IMR-90 (cell line): ENCODE measurements at regions not wholly inside any gene's neighbourhood (a gene's known extent, or its start where the extent isn't known, plus 50 kb on each side); places are given as distances from the start of the nearest gene placed in this dataset.

ENCODE experiments used
- ATAC-seq: fragments of 200-7000 bp; cut with Tn5 transposase; 2 replicates; pipeline ENCODE4 v1.9.1; 2020; ENCODE audit warnings: low read depth, mild to moderate bottlenecking, moderate library complexity
- BruUV-seq: library from RNA; stranded (reverse); fragments of 400-500 nt; replicated peaks from 2 replicates; lab custom pipeline; 2021; lab: Mats Ljungman, UMichigan
- CTCF ChIA-PET: fragments of 300-600 bp; formaldehyde crosslinking; extraction: SDS; loops from one replicate; lab custom pipeline; 2021; ENCODE audit warnings: antibody characterized with exemption; lab: Yijun Ruan, JAX
- POLR2A ChIA-PET: fragments of 300-600 bp; sonication (Branson Sonifier 250); formaldehyde crosslinking; loops from one replicate; lab custom pipeline; 2022; ENCODE audit warnings: antibody characterized with exemption; ENCODE audit not compliant: unreplicated experiment; lab: Charles Lee
- DNase-seq: peaks from one replicate; pipeline ENCODE4 v3.0.0; 2013
- H2AFZ ChIP-seq: replicated peaks from 2 replicates; pipeline ENCODE3; 2013; ENCODE audit warnings: low read length, mild to moderate bottlenecking; ENCODE audit not compliant: poor library complexity
- H2AK5ac ChIP-seq: 2 replicates; pipeline ENCODE4 v1.6.1; 2013; ENCODE audit warnings: low read depth, low read length, inconsistent platforms
- H2AK9ac ChIP-seq: replicated peaks from 2 replicates; pipeline ENCODE3; 2013; ENCODE audit warnings: mild to moderate bottlenecking, low read depth, low read length, moderate library complexity; ENCODE audit not compliant: poor library complexity
- H2BK120ac ChIP-seq: 2 replicates; pipeline ENCODE4 v1.6.1; 2013; ENCODE audit warnings: low read depth, low read length, inconsistent platforms
- H2BK15ac ChIP-seq: 3 replicates; pipeline ENCODE4 v1.6.1; 2013; ENCODE audit warnings: low read depth, low read length, inconsistent platforms
- H2BK20ac ChIP-seq: 2 replicates; pipeline ENCODE4 v1.6.1; 2013; ENCODE audit warnings: low read depth, mild to moderate bottlenecking, inconsistent platforms, low read length, moderate library complexity
- H2BK5ac ChIP-seq: 2 replicates; pipeline ENCODE4 v1.6.1; 2013; ENCODE audit warnings: mild to moderate bottlenecking, low read depth, low read length, inconsistent platforms; ENCODE audit not compliant: poor library complexity, severe bottlenecking
- H3K14ac ChIP-seq: replicated peaks from 2 replicates; pipeline ENCODE4 v1.6.1; 2013; ENCODE audit warnings: low read depth, low read length, inconsistent platforms
- H3K18ac ChIP-seq: 2 replicates; pipeline ENCODE4 v1.6.1; 2013; ENCODE audit warnings: low read depth, low read length, control low read depth
- H3K23ac ChIP-seq: 2 replicates; pipeline ENCODE4 v1.6.1; 2013; ENCODE audit warnings: low read depth, low read length, inconsistent platforms
- H3K27ac ChIP-seq: 2 replicates; pipeline ENCODE4 v1.5.1; 2013; ENCODE audit warnings: mild to moderate bottlenecking, control low read depth, low read length; ENCODE audit not compliant: insufficient read depth
- H3K27me3 ChIP-seq: 2 replicates; pipeline ENCODE4 v1.6.1; 2013; ENCODE audit warnings: low read length; ENCODE audit not compliant: control insufficient read depth, insufficient read depth
- H3K36me3 ChIP-seq: 2 replicates; pipeline ENCODE4 v1.6.1; 2013; ENCODE audit warnings: low read length, mixed read lengths; ENCODE audit not compliant: control insufficient read depth, insufficient read depth
- H3K4ac ChIP-seq: 2 replicates; pipeline ENCODE4 v1.6.1; 2013; ENCODE audit warnings: low read depth, low read length, inconsistent platforms
- H3K4me1 ChIP-seq: 2 replicates; pipeline ENCODE4 v1.6.1; 2013; ENCODE audit warnings: low read length, mixed read lengths; ENCODE audit not compliant: control insufficient read depth, insufficient read depth
- H3K4me2 ChIP-seq: 2 replicates; pipeline ENCODE4 v1.6.1; 2013; ENCODE audit warnings: low read depth, mild to moderate bottlenecking, control low read depth, low read length, moderate library complexity
- H3K4me3 ChIP-seq: 2 replicates; pipeline ENCODE4 v1.5.1; 2013; ENCODE audit warnings: low read depth, mild to moderate bottlenecking, control low read depth, low read length, moderate library complexity; ENCODE audit not compliant: insufficient read depth
- H3K56ac ChIP-seq: 2 replicates; pipeline ENCODE4 v1.6.1; 2013; ENCODE audit warnings: low read length, inconsistent platforms; ENCODE audit not compliant: insufficient read depth; ENCODE audit errors: extremely low read depth
- H3K79me1 ChIP-seq, 2 experiments: 2 replicates each; pipeline ENCODE4 v1.6.1; 2013; ENCODE audit warnings: low read length in 2 of 2, inconsistent platforms in 1 of 2, low read depth in 1 of 2
- H3K9ac ChIP-seq: 2 replicates; pipeline ENCODE4 v1.6.1; 2013; ENCODE audit warnings: low read depth, low read length, control low read depth
- H3K9me1 ChIP-seq: 2 replicates; pipeline ENCODE4 v1.6.1; 2013; ENCODE audit warnings: low read length, inconsistent platforms; ENCODE audit not compliant: insufficient read depth
- H3K9me3 ChIP-seq: 2 replicates; pipeline ENCODE4 v1.6.1; 2013; ENCODE audit warnings: low read length; ENCODE audit not compliant: control insufficient read depth, insufficient read depth
- H4K20me1 ChIP-seq: 2 replicates; pipeline ENCODE4 v1.6.1; 2013; ENCODE audit warnings: low read length, inconsistent platforms; ENCODE audit not compliant: insufficient read depth
- H4K5ac ChIP-seq: 2 replicates; pipeline ENCODE4 v1.6.1; 2013; ENCODE audit warnings: mild to moderate bottlenecking, low read depth, low read length, control low read depth
- H4K8ac ChIP-seq, 2 experiments: 2 replicates each; pipeline ENCODE4 v1.6.1; 2013; ENCODE audit warnings: low read depth in 2 of 2, low read length in 2 of 2, control low read depth in 1 of 2, inconsistent platforms in 1 of 2
- H4K91ac ChIP-seq: 2 replicates; pipeline ENCODE4 v1.6.1; 2013; ENCODE audit warnings: low read depth, low read length, inconsistent platforms; ENCODE audit not compliant: insufficient read depth
- CEBPB ChIP-seq: IDR thresholded peaks from 2 replicates; pipeline ENCODE4 v1.6.1; 2012; ENCODE audit warnings: low read depth, low read length, improper control_type of control experiment
- RAD21 ChIP-seq: IDR thresholded peaks from 2 replicates; pipeline ENCODE4 v1.6.1; 2012; ENCODE audit warnings: low read length, improper control_type of control experiment
- WGBS, 2 experiments: methylation state at CpG; one replicate each; pipeline versions ENCODE4 v1.1.5 to v1.1.7; 2013; ENCODE audit warnings: missing lambda C conversion rate in 2 of 2; ENCODE audit not compliant: insufficient read length in 1 of 2; ENCODE audit errors: extremely low coverage in 2 of 2; 5-methylcytosine and 5-hydroxymethylcytosine counted together
- dilution Hi-C: fragments of 300-500 bp; cut with HindIII; formaldehyde crosslinking; loops from one replicate; pipeline ENCODE4 v1.14.3; 2018; ENCODE audit warnings: low sequenced_read_pairs; ENCODE audit not compliant: unreplicated experiment
- in situ Hi-C: fragments of 300-500 bp; cut with MboI; formaldehyde crosslinking; loops from 3 replicates; pipeline ENCODE4 v1.14.3; 2019; ENCODE audit warnings: low sequenced_read_pairs, inconsistent platforms, mixed read lengths
- intact Hi-C: fragments of 100-400 bp; cut with micrococcal nuclease; formaldehyde crosslinking; loops from 2 replicates; pipeline ENCODE4 v1.10.0; 2022

- Histone ChIP-seq H3K4me2 (no peak overlapping the region), H2AFZ (no peak overlapping the region), H3K9me3 (peaks cover 36% of the 10 kb centered on the region), H2BK15ac (no peak overlapping the region), H3K4ac (no peak overlapping the region), H2BK20ac (no peak overlapping the region), H3K27ac (no peak overlapping the region), H3K4me1 (no peaks in the 10 kb centered on the region), H3K9me1 (no peaks in the 10 kb centered on the region), H3K79me1 (no peaks in the 10 kb centered on the region), H3K27me3 (no peaks in the 10 kb centered on the region), H3K9ac (no peak overlapping the region), H2BK5ac (no peak overlapping the region), H4K5ac (no peak overlapping the region), H4K20me1 (no peaks in the 10 kb centered on the region), H2AK9ac (no peak overlapping the region), H2BK120ac (no peak overlapping the region), H3K14ac (no peak overlapping the region), H3K36me3 (no peaks in the 10 kb centered on the region), H3K18ac (no peak overlapping the region), H4K91ac (no peak overlapping the region), H3K23ac (no peak overlapping the region), H3K56ac (no peak overlapping the region), H3K4me3 (no peak overlapping the region), H4K8ac (no peak overlapping the region), H2AK5ac (no peak overlapping the region)
- TF ChIP-seq RAD21 (no peak), CEBPB (no peak)
- intact Hi-C loops, result no loop called here
- ATAC-seq (no peak), DNase-seq (no peak)
- dilution Hi-C loops, result no loop called here
- POLR2A ChIA-PET, result no interaction called here
- 0% methylated on average over 1 of the region's 4 CpGs; no CpG with 5 or more reads in 1 of the 2 experiments for WGBS, 2 experiments
- in situ Hi-C loops, result no loop called here
- no TSS peak for BruUV-seq
- CTCF ChIA-PET, result no interaction called here
Measured at GRCh38 chr5:2615917-2616316, 135.6 kb downstream of the IRX2 start.
